HG03045 (cell line): ENCODE measurements at regions not wholly inside any gene's neighbourhood (a gene's known extent, or its start where the extent isn't known, plus 50 kb on each side); places are given as distances from the start of the nearest gene placed in this dataset.
"Not testable (repeated sequence)": the region's sequence is repeated elsewhere in the genome, so short reads cannot be mapped to it uniquely, and the experiment has no call there.

ENCODE experiments used
- ATAC-seq: cut with Tn5 transposase; IDR thresholded peaks from one replicate; pipeline ENCODE4 v1.9.1; 2021; ENCODE audit warnings: mild to moderate bottlenecking, moderate library complexity; ENCODE audit not compliant: unreplicated experiment

DNA sequence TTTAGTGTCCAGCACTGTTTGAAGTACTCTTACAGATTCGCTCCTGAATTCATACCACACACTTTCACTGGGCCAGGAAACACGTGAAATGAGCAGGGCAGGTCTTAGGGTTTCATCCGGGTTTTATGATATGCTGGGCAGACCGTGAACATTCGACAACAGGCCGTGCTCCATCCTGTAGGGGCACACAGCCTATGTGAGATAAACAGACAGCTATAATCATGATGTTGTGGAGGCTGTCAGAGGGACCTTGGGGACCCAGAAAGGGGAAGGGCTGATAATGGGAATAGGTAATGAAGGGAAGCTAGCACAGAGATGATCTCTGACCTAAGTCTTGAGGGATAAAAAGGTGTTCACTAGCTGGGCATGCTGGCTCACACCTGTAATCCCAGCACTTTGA, 110.4 kb downstream of the RIN2 start:
- no peak for ATAC-seq

DNA sequence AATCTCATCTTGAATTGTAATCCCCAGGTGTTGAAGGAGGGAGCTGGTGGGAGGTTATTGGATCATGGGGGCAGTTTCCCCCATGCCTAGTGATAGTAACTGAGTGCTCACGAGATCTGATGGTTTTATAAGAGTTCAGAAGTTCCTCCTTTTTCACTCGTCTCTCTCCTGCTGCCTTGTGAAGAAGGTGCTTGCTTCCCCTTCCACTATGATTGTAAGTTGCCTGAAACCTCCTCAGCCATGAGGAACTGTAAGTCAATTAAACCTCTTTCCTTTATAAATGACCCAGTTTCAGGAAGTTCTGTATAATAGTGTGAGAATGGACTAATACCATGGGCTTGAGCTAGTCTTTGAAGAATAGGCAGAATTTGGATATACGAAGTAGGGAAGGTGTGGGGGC, 113.9 kb downstream of the RIN2 start:
- ATAC-seq, result no peak

DNA sequence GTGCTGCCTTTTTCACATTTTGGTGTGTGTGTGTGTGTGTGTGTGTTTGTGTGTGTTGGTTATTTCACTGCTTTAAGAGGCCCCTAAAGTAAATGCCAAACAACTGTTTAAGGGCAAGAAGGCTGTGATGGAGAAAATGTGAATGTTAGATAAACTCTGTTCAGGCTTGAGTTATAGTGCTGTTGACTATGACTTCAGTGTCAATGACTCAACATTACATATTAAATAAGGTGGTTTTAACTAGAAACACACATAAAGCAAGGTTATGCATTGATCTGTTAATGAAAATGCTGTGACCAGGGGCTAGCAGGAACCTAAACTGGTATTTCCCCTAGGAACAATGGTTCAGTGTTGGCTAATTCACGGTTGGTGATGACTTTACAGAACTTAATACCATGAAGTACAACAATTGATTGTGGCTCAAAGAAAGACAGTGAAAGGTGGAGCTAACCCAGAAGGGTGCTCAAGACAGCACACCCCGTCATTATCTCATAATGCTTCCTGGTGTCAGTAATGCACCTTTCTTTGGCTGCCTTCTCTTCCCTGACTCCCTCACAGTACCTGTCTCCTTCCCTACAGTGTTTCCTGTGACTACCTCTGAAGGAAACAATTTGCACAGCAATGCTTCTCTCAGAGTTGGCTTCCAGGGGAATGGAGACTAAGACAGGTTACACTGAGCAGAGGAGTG, 116.1 kb downstream of the RIN2 start:
- ATAC-seq, result no peak

DNA sequence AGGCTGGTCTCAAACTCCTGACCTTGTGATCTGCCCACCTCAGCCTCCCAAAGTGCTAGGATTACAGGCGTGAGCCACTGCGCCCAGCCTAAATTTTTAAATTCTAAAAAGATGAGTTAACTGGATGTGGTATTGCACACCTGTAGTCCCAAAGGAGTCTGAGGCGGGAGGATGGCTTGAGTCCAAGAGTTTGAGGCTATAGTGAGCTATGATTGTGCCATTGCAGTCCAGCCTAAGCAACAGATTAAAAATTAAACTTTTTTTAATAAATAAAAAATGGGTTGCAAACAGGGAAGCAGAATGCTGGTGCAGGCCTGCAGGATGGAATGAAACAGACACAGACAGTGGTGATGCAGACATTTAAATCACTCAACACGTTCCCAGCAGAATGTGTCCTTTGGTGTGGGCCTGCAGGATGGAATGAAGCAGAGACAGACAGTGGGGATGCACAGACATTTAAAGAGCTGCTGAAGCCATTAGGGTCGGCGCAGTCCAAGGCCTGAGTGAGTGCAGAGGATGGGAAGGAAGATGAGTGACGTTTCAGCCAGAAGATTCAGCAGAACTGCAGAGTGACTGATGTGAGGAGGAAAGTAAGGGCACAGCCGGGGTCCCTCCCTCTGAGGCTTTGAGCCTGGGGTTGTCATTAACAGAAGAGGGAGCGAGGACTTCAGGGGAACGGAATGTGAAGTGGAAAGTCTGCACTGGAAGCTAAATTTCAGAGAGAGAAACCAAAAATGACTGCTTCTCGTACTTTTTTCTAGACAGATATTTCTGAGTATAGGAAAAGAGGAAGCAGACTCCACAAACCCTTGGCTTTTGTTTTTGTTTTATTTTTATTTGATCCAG, 117.5 kb downstream of the RIN2 start:
- ATAC-seq, result no peak

DNA sequence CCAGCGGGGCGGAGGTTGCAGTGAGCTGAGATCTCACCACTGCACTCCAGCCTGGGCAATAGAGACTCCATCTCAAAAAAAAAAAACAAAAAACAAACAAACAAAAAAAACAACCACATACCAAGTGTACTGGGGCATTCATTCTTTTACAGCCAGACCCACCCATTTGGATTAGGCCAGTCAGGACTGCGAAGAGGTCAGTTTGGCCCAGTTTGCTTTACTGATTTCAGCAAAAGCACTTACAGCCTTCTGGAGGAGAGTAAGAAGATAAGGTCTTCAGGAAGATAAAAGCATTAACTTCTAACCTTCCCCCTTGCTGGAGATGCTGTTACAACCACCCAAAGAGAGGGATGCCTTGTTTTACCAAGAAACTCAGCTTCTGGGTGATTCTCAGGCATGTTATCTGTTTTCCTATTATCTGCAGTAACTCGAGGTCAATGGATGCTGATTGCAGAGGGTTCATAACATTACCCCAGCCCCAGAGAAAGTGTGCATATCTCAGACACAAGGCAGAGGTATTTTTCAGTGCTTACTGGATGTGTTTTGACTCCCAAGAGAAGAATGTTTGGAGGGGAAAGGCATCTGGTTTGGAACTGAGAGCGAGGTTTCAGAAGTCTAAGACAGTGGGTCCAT, 118.9 kb downstream of the RIN2 start:
- ATAC-seq, result no peak

DNA sequence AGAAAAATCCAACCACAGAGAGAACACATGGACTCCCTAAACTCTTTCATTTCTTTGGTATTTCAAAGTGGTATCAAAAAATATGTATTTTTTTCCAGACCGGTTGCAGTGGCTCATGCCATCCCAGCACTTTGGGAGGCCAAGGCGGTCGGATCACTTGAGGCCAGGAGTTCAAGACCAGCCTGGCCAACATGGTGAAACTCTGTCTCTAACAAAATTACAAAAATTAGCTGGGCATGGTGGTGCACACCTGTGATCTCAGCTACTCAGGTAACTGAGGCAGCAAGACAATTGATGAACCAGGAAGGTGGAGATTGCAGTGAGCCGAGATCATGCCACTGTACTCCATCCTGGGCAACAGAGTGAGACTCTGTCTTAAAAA, 121.8 kb downstream of the RIN2 start:
- ATAC-seq, result not testable (repeated sequence)

DNA sequence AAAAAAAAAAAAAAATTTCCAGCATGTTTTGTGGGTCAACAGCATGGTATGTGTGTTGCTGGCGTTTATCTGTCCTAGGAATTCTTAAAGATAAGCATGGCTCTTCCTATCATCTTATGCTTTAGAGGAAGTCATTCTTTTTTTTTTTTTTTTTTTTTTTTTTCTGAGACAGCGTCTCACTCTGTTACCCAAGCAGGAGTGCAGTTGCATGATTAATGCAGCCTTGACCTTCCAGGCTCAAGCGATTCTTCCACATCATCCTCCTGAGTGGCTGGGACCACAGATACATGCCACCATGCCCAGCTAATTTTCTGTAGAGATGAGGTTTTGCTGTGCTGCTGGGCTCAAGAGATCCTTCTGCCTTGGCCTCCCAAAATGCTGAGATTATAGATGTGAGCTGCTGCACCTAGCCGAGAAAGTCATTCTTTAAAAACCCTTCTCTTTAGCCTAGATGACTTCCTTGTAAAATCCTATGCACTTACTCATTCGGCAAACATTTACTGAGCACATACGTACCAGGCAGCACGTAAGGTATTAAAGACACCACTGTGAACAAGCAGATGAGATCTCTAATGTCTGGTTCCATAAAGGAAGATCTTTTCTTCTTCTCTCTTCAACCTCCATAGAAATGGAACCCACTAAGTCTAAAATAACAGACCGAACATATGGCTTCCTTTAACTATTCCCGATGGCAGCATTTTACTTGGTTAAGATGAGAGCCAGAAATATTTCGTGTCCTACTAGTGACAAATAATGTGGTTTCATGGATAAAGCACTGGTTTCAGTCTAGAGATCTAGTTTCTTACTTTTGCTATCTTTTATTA, 122.4 kb downstream of the RIN2 start:
- ATAC-seq, result no peak

DNA sequence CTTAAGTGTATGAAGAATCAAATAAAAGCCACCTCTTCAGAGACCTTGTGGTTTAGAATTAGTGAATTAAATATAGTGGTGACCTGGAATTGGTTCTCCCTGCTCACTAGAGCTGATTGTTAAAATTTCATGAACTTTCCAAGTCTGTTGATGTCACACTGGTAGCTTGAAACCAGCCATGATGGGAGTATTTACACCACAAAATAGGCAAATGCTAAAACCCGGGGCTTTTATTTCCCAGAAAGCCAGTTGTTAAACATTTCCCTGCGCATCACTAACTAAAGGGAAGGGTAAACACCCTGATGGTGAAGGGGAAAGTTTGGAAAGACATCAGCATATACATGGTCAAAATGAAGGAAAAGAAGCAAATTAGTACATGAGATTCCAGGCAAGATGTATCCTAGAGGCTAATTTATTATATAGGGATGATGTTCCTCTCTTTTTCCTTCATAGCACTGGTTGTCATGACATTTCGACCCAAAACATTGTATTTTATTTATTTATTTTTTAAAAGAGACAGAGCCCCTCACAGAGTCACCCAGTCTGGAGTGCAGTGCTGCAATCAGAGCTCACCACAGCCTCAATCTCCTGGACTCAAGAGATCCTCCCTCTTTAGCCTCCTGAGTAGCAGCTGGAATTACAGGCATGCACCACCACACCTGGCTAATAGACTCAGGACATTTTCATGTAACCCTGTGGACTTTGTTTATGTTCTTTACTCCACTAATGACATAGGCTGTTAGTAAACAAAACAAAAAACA, 123.2 kb downstream of the RIN2 start:
- ATAC-seq, result no peak

DNA sequence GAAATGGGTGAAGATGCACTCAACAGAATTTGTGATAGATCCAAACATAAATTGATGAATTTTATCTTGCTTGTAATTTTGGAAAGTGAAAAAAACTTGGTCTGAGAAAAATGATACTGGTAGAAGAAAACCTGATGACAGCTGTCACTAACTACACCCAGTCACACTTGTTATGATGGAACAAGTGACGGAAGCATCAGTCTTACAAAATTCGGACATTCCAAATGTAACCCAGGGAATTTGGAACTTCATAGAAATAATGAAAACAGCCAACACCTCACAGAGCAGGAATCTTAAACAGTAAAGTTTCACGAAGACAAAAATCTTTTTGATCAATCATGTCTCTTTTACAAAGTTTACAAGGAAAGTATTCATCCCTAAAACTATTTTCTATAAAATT, 123.9 kb downstream of the RIN2 start:
- ATAC-seq, result no peak

DNA sequence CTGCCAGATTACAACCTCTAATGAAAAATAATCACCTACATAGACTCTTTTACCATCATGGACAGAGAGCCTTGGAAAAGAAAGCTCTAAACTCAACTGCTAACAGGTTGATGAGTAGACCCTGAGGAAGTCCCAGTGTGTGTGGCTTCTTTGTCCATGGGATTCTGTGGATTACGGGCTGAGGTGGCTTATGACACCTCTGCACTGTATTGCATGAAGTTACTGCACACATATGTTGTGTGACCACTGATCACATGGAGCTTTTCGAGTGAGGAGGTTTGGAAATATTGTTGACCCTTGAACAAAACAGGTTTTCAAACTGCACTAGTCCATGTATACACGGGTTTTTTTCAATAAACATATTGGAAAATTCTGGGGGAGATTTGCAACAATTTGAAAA, 124.4 kb downstream of the RIN2 start:
- no peak for ATAC-seq

DNA sequence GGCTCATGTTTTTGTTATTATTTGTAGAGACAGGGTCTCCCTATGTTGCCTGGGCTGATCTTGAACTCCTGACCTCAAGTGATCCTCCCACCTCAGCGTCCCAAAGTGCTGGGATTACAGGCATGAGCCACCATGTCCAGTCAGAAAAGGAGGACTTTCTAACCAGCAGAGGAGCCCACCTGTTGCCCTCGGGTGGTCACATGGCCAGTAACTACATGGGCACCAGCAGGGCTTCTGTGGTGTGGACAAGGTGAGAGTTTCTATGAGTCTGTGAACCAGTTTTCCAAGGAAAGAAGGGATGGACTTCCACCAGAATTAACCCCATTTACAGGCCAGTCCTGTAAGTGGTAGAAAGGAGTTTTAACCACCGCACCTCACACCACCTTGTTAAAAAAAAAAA, 125.4 kb downstream of the RIN2 start:
- ATAC-seq, result no peak

DNA sequence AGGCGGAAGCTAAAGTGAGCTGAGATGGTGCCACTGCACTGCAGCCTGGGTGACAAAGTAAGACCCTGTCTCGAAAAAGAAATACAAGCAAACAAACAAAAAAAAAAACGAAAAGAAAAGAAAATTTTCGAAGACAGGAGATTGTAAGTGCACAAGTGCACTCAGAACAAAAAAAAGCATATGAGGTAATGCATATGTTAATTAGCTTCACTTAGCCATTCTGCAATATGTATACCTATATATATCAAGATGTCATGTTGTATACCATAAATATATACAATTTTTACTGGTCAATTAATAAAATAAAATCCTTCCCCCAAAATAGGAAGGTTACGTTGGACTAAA, 127.5 kb downstream of the RIN2 start:
- no peak for ATAC-seq

DNA sequence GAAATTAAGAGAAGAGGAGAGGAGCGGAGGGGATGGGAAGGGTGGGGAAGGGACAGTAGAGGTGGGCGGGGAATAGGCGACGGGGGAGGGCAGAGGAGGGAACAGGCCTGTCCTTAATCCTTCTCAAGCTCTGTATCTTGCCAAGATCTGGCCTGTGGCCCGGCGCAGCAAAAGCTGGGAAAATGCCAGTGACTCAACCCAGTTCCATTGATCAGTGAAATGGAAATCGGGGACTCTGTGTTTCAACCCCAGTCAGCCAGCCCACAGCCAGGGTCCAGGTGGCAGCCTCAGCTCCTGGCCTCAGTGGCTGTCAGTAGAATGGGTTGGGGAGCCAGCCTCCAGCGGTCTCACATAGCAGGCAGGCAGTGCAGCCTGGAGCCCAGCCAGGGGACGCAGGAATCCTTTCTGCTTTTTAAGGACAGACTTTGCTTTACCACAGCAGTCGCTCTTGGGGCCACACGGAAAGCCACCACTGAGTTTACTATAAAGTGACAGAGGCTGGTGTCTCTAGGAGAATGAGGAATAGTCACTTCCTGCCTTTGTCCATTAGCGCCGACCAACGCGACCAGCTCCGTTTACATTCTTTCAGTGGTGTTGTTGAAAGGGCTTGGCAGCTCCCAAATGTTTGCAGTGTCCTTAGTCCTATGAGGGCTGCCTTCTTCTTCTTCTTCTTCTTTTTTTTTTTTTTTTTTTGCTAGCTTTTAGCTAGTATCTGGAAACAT, 128.0 kb downstream of the RIN2 start:
- no peak for ATAC-seq

DNA sequence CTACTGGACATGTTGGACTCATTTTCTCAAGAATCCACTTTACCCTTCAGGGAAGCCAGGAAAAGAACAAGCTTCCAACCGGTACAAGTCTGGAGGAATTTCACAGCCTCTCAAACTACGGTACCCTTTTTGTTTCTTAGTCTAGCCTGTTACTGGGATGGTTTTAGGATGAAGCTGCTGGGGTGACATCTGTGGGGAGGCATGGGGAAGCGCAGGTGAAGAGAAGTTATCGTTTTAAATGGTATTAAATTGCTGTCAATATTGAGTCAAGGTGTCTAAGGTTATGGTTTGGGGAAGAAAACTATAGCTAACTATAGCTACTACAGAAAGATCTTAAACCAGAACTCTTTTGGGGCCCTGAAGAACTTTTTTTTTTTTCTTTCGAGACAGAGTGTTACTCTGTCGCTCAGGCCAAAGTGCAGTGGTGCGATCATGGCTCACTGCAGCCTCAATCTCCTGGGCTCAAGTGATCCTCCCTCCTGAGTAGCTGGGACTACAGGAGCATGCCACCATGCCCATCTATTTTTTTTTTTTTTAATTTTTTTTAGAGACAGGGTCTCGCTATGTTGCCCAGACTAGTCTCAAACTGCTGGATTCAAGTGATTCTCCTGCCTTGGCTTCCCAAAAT, 128.7 kb downstream of the RIN2 start:
- no peak for ATAC-seq

DNA sequence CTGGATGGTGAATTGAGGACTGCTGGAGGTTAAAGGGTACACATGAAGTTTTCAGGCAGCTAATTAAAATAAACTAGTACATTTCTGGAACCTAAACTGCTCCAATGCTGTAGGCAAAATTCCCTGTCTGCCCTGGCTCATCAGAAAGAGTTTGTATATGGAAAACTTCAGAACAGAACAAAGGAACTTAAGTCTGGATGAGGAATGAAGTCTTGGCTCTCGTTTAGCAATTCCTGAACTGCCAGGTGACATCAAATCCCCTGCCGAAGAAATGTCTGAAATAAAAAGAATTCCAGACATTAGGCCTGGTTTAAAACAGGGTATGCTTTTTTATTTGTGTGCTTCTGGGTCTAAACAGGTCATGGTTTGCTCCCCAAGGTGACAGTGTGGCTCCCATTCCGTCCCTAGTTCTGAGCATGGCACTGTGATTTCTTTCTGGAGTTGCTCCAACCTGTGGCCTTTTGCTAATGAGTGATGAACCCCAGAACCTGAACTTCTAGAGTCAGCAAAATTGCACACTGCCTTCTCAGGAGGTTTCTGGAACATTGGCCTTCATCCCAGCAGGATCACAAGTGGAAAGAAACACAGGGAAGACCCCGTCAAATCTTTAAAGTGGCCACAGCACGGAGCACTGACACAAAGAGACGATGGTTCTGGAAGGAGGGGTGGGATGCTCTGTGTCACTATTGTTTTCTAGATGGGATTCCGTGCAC, 129.4 kb upstream of the NAA20 start:
- ATAC-seq, result no peak

DNA sequence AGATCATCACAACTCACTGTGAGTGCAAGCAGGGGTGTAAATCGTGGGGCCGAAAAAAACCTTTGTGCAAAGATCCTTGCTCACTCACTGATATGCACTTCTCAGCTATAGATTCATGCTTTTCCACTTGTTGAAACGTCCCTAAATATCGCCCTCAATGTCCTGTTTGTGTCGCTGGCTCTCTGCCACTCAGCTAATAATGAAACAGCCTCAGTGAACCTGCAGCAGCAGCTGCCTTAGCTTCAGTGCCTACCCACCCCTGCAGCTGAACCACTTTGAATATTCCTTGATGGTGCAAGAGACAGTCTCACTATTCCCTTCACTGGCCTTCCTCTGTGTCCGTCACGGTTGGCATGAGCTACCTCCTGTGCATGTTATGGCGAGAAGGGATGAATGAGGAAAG, 128.9 kb upstream of the NAA20 start:
- ATAC-seq, result no peak

DNA sequence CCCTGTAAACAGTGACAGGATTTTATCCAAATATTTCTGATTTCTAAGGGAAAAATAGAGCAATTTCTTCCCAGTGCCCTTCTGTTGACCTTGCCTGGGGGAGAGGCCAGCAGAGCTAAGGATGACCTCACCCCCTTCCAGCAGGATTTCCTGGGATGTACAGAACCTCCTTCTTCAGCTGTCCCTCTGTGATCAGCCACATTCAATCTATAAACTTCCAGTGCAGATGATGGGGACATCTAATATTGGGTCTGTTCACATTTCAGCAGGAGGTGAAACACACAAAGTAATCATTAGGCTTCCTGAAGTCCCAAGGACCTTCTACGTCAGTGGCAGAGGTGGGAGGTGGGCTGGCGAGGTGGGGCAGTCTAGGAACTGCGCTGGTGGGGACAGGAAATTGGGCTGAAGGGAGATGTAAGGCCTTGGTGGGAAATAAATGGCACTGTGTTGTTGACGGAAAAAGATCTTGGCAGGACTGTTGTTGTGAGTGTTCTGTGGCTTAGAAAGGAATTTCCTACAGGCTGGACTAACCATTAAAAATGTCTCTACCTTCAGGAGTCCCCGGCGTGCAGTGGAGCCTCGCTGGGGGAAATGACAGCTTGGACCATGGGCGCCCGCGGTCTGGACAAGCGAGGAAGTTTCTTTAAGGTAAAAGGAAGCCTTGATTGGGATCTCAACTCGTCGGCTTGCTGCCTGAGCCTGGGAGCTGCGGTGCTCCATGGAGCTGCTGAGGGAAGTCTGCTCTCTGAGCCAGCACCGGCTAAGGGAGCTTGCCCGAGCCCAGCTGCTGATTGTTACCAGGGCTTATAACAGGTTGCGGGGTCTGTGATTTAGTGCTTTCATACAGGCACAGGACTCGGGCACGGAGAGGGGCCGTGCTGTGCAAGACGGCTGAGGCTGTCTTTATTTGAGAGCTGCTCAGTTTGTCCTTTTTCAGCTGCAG, 127.9 kb upstream of the NAA20 start:
- ATAC-seq, result no peak
